Ovary (tissue), 7 donors: ENCODE measurements at regions not wholly inside any gene's neighbourhood (a gene's known extent, or its start where the extent isn't known, plus 50 kb on each side); places are given as distances from the start of the nearest gene placed in this dataset.
"Not testable (repeated sequence)": the region's sequence is repeated elsewhere in the genome, so short reads cannot be mapped to it uniquely, and the experiment has no call there.

ENCODE experiments used
- DNase-seq, 5 donors: peaks; one replicate each; pipeline ENCODE4 v3.0.0-alpha.2; 2019 to 2020
- H3K27ac ChIP-seq, 2 donors: fragments of 200-600 bp; one replicate each; pipeline versions ENCODE4 v1.5.1 to v1.8.0; 2019 to 2022
- H3K27me3 ChIP-seq: fragments of 200-600 bp; one replicate; pipeline ENCODE4 v1.8.0; 2022
- H3K36me3 ChIP-seq: fragments of 200-600 bp; sonication (generic); one replicate; pipeline ENCODE4 v1.5.1; 2019
- H3K4me1 ChIP-seq: one replicate; pipeline ENCODE4 v1.8.1; 2013; ENCODE audit warnings: mild to moderate bottlenecking, moderate library complexity; ENCODE audit not compliant: insufficient read depth
- H3K4me3 ChIP-seq: fragments of 200-600 bp; sonication (generic); one replicate; pipeline ENCODE4 v1.5.1; 2017
- H3K9me3 ChIP-seq, 2 donors: fragments of 200-600 bp in 1 of 2; sonication (generic) in 1 of 2; one replicate each; pipeline versions ENCODE4 v1.5.1 to v1.8.1; 2013 to 2019; ENCODE audit warnings: mild to moderate bottlenecking in 1 of 2, moderate library complexity in 1 of 2
- EP300 ChIP-seq: sonication (generic); formaldehyde crosslinking; IDR thresholded peaks from one replicate; pipeline ENCODE4 v1.6.1; 2017; ENCODE audit warnings: antibody characterized with exemption
- POLR2A ChIP-seq: fragments of 450-650 bp; IDR thresholded peaks from one replicate; pipeline ENCODE4 v1.6.1; 2017; ENCODE audit warnings: antibody characterized with exemption, mild to moderate bottlenecking, moderate library complexity
- WGBS, 3 donors: extraction: QIAGEN DNeasy Blood & Tissue Kit in 1 of 3; methylation state at CpG; one replicate each; pipeline versions ENCODE4 v1.1.5 to v1.1.7; 2013 to 2017; 5-methylcytosine and 5-hydroxymethylcytosine counted together
- intact Hi-C, 4 donors: fragments of 100-400 bp; cut with DNase I; formaldehyde crosslinking; loops; one replicate each; pipeline versions ENCODE4 v1.11.0 to v1.15.1; 2022 to 2023
- TF ChIP-seq, protein P1 (sequence below), 3 donors: fragments of 450-650 bp in 2 of 3; fragments of 200-600 bp in 1 of 3; IDR thresholded peaks; one replicate each; pipeline versions ENCODE4 v1.5.1 to v1.8.0; 2016 to 2022; ENCODE audit warnings: antibody characterized with exemption in 3 of 3, mild to moderate bottlenecking in 1 of 3
- donor health status: DM: no; HTN: no; CAD: no; lungs with moderate emphysema.
- donor health status: DM: no; HTN: no; CAD: no.
- donor health status: Bipolar disorder and iron deficiency.
- donor health status: DM: no; HTN: no; CAD: no.
- donor health status: DM: yes; HTN: yes; CAD: no.

DNA sequence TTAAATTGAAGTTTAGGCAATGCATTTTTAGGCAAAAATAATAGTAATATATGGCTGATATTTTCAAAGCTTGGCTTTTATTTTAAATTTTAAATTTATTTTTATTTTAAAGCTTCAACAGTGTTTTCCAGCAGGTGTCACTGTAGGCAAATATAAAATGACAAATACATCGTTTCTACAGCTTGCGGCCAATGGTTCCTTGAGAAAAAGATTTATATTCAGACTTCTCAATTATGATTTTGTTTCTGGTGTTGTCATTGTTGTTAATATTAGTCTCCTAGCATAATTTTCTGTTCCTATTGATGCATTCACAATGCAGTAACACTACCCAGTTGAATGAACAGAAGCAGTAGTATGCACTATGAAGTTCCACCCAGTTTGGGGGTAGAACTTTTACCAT, 220.7 kb upstream of the DNAJC19 start:
- TF ChIP-seq EP300 (no peak), POLR2A (no peak)
- TF ChIP-seq, protein P1, sequence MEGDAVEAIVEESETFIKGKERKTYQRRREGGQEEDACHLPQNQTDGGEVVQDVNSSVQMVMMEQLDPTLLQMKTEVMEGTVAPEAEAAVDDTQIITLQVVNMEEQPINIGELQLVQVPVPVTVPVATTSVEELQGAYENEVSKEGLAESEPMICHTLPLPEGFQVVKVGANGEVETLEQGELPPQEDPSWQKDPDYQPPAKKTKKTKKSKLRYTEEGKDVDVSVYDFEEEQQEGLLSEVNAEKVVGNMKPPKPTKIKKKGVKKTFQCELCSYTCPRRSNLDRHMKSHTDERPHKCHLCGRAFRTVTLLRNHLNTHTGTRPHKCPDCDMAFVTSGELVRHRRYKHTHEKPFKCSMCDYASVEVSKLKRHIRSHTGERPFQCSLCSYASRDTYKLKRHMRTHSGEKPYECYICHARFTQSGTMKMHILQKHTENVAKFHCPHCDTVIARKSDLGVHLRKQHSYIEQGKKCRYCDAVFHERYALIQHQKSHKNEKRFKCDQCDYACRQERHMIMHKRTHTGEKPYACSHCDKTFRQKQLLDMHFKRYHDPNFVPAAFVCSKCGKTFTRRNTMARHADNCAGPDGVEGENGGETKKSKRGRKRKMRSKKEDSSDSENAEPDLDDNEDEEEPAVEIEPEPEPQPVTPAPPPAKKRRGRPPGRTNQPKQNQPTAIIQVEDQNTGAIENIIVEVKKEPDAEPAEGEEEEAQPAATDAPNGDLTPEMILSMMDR (IDR thresholded peaks at IDR 0.05): no peak
- no peaks in the 10 kb centered on the region for H3K27me3 ChIP-seq
- H3K36me3 ChIP-seq: no peaks in the 10 kb centered on the region
- H3K4me1 ChIP-seq: no peaks in the 10 kb centered on the region
- no peak overlapping the region for H3K27ac ChIP-seq
- intact Hi-C loops: no loop called here
- no peak for DNase-seq
- H3K9me3 ChIP-seq: no peaks in the 10 kb centered on the region
- no peak overlapping the region for H3K4me3 ChIP-seq
- WGBS, 3 donors: 2 to 5% (median 3%) methylated on average over 2 of the region's 2 CpGs

DNA sequence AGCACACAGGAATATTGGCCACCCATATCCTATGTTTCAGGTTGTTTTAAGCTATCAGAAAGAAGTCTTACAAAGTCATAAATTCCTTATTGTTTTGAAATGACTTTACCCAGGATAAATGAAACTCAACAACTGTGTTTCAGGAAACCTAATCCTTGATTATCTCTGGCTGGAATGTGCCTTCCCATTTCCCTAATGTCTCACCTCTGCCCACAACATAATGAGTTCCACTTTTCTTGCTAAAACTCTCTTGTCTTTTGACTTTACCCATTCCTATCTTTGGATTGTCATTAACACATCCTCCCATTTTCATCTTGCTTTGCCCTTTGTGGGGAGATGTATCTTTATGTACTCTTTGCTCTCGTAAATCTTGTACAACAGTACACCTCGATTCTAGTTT, 200.0 kb upstream of the DNAJC19 start:
- WGBS, 3 donors: 61 to 73% (median 66%) methylated on average over 2 of the region's 2 CpGs
- no peak for DNase-seq

DNA sequence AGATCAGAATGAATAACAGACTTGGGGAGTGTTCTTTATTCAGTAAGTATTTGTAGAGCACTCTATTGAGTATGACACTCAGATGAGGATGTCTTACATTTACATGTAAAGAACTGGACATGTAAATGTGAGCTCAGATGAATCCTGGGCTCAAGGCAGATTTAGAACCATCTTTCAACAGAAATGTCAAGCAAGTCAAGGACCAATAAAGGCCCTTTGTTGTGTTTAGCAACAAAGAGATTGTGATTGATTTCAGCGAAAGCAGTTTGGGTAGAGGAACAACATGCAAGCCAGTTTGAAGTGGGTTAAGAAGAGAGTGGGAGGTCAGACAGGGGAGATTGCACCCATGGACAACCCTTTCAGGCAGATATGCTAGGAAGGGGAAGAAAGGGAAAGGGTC, 194.2 kb upstream of the DNAJC19 start:
- TF ChIP-seq POLR2A (no peak), EP300 (no peak)
- TF ChIP-seq, protein P1 (IDR thresholded peaks at IDR 0.05): no peak
- Histone ChIP-seq H3K36me3 (no peaks in the 10 kb centered on the region), H3K27me3 (no peaks in the 10 kb centered on the region), H3K9me3 (no peaks in the 10 kb centered on the region), H3K4me1 (no peaks in the 10 kb centered on the region), H3K27ac (no peak overlapping the region), H3K4me3 (no peak overlapping the region)
- intact Hi-C loops: no loop called here
- WGBS, 3 donors: 94 to 100% (median 98%) methylated on average over 1 of the region's 1 CpG
- no peak for DNase-seq

More for the DNA sequence above, 200.0 kb upstream of the DNAJC19 start:
- H3K4me3 ChIP-seq: no peak overlapping the region
- no peak for TF ChIP-seq EP300
- no peak for TF ChIP-seq POLR2A
- TF ChIP-seq, protein P1 (IDR thresholded peaks at IDR 0.05): no peak
- intact Hi-C loops: no loop called here
- H3K27ac ChIP-seq: no peak overlapping the region
- H3K36me3 ChIP-seq: no peaks in the 10 kb centered on the region
- no peaks in the 10 kb centered on the region for H3K27me3 ChIP-seq
- H3K4me1 ChIP-seq: no peaks in the 10 kb centered on the region
- H3K9me3 ChIP-seq: no peaks in the 10 kb centered on the region

DNA sequence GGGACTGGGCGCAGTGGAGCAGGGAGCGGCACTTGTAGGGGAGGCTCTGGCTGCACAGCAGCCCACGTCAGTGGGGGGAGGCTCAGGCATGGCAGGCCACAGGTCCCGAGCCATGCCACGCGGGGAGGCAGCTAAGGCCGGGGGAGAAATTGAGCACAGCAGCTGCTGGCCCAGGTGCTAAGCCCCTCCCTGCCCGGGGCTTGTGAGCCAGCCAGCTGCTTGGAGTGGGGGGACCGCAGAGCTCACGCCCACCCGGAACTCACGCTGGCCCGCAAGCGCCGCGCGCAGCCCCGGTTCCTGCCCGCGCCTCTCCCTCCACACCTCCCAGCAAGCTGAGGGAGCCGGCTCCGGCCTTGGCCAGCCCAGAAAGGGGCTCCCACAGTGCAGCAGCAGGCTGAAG, 193.5 kb upstream of the DNAJC19 start:
- intact Hi-C loops, H3K9me3 ChIP-seq, H3K27me3 ChIP-seq, H3K36me3 ChIP-seq, DNase-seq, H3K27ac ChIP-seq, H3K4me1 ChIP-seq, H3K4me3 ChIP-seq: not testable (repeated sequence)
- 90 to 95% (median 92%) methylated on average over 21 to 22 of the region's 22 CpGs for WGBS, 3 donors

DNA sequence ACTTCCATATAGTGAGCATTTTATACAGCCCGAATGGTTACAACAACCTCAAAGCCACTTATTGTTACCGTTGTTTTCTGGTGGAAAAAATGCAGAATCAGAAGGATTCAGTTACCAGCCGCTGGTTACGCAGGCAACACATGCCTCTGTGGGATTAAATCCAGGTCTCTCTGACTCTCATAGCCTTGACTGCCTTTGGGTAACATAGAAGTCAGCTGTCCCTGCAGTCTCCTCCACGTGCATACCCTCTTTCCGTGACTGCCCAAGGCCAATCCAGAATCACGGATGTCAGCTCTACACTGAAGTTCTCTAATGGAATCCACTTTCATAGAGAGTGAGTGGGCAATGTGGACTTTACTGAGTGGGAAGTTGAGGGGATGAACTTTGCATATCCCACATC, 189.5 kb upstream of the DNAJC19 start:
- DNase-seq: no peak
- H3K4me1 ChIP-seq: no peaks in the 10 kb centered on the region
- H3K9me3 ChIP-seq: no peaks in the 10 kb centered on the region
- WGBS, 3 donors: 64 to 77% (median 69%) methylated on average over 7 of the region's 7 CpGs
- no peak overlapping the region for H3K4me3 ChIP-seq
- TF ChIP-seq POLR2A (no peak), EP300 (no peak)
- TF ChIP-seq, protein P1 (IDR thresholded peaks at IDR 0.05): no peak
- no peaks in the 10 kb centered on the region for H3K36me3 ChIP-seq
- H3K27ac ChIP-seq: no peak overlapping the region
- H3K27me3 ChIP-seq: no peaks in the 10 kb centered on the region
- intact Hi-C loops: loop anchor here in 1 of 4 donors (10.0 kb wide), 1 partner anchor 374 kb away; no protein-coding TSS in a partner anchor
